HepG2 (cell line): ENCODE measurements at regions not wholly inside any gene's neighbourhood (a gene's known extent, or its start where the extent isn't known, plus 50 kb on each side); places are given as distances from the start of the nearest gene placed in this dataset.

Experiments
- ATAC-seq: fragments of 200-7000 bp; cut with Tn5 transposase; 3 replicates; pipeline ENCODE4 v1.9.1; 2020; ENCODE audit warnings: mild to moderate bottlenecking, moderate library complexity
- BruUV-seq: library from RNA; stranded (reverse); fragments of 400-500 nt; replicated peaks from 2 replicates; lab custom pipeline; 2021; lab: Mats Ljungman, UMichigan
- CTCF ChIA-PET: fragments of 300-600 bp; formaldehyde crosslinking; extraction: SDS; loops from one replicate; lab custom pipeline; 2021; ENCODE audit warnings: low total read pairs, inconsistent platforms, low intra/inter-chr PET ratio; lab: Yijun Ruan, JAX
- POLR2A ChIA-PET: fragments of 350-600 bp; sonication (Branson Sonifier 250); formaldehyde crosslinking; loops from one replicate; lab custom pipeline; 2020; ENCODE audit warnings: antibody characterized with exemption, inconsistent platforms; lab: Yijun Ruan, JAX
- DNase-seq: peaks from one replicate; pipeline ENCODE4 v3.0.0-alpha.2; 2015; ENCODE audit warnings: low spot score
- FAIRE-seq: peaks from 3 replicates; lab custom pipeline; 2011; peaks lifted over from hg19 to GRCh38; lab: Jason Lieb, UNC
- H2AFZ ChIP-seq: one replicate; pipeline ENCODE4 v1.6.1; 2011; ENCODE audit warnings: low read length, inconsistent platforms
- H3K27ac ChIP-seq: fragments of 300-600 bp; 3 replicates; pipeline ENCODE4 v1.8.0; 2011; ENCODE audit warnings: mixed run types, mild to moderate bottlenecking, mixed read lengths, low read length, inconsistent platforms; ENCODE audit not compliant: insufficient read depth; ENCODE audit errors: extremely low read length
- H3K27me3 ChIP-seq, 2 experiments: fragments of 200-600 bp in 1 of 2; 2 replicates in 1 of 2; 3 replicates in 1 of 2; pipeline versions ENCODE4 v1.6.0 to v1.8.0; 2011; ENCODE audit warnings: low read length in 2 of 2, mild to moderate bottlenecking in 2 of 2, moderate library complexity in 2 of 2, inconsistent platforms in 1 of 2; ENCODE audit not compliant: insufficient read depth in 2 of 2, control insufficient read depth in 1 of 2
- H3K36me3 ChIP-seq, 2 experiments: fragments of 200-600 bp in 1 of 2; replicated peaks in 1 of 2; 2 replicates in 1 of 2; 3 replicates in 1 of 2; pipeline versions ENCODE4 v1.5.1 to v1.8.0; 2011; ENCODE audit warnings: low read length in 2 of 2, inconsistent platforms in 1 of 2; ENCODE audit not compliant: insufficient read depth in 2 of 2, control insufficient read depth in 1 of 2
- H3K4me1 ChIP-seq: 2 replicates; pipeline ENCODE4 v1.5.1; 2012; ENCODE audit warnings: low read length, inconsistent platforms; ENCODE audit not compliant: insufficient read depth
- H3K4me2 ChIP-seq: 2 replicates; pipeline ENCODE4 v1.6.0; 2011; ENCODE audit warnings: low read depth, low read length, inconsistent platforms
- H3K4me3 ChIP-seq, 3 experiments: fragments of 200-600 bp in 1 of 3; sonication (generic), shearing (Covaris generic) in 1 of 3; replicated peaks in 1 of 3; 2 replicates each; pipeline ENCODE4 v1.5.1; 2011 to 2016; ENCODE audit warnings: low read length in 3 of 3, inconsistent platforms in 2 of 3, low read depth in 2 of 3, mild to moderate bottlenecking in 2 of 3, control low read depth in 1 of 3, mixed read lengths in 1 of 3; ENCODE audit not compliant: insufficient read depth in 1 of 3
- H3K79me2 ChIP-seq: one replicate; pipeline ENCODE4 v1.6.1; 2011; ENCODE audit warnings: low read length, inconsistent platforms; ENCODE audit not compliant: insufficient read depth
- H3K9ac ChIP-seq: 2 replicates; pipeline ENCODE4 v1.6.0; 2011; ENCODE audit warnings: mild to moderate bottlenecking, low read depth, low read length, inconsistent platforms; ENCODE audit not compliant: insufficient read depth
- H3K9me3 ChIP-seq: 2 replicates; pipeline ENCODE4 v1.5.1; 2012; ENCODE audit warnings: mild to moderate bottlenecking, low read length
- H4K20me1 ChIP-seq: 2 replicates; pipeline ENCODE4 v1.6.0; 2011; ENCODE audit warnings: inconsistent platforms, mild to moderate bottlenecking, low read length, moderate library complexity; ENCODE audit not compliant: insufficient read depth
- FOXJ3 ChIP-seq: sonication (generic); formaldehyde crosslinking; IDR thresholded peaks from 2 replicates; pipeline ENCODE4 v1.4.0; 2020; ENCODE audit warnings: missing genetic modification reagents, mild to moderate bottlenecking, borderline replicate concordance
- FOXK2 ChIP-seq: fragments of 450-650 bp; IDR thresholded peaks from 2 replicates; pipeline ENCODE4 v1.6.1; 2016
- HMGXB4 ChIP-seq, 2 experiments: sonication (generic) in 1 of 2; formaldehyde crosslinking in 1 of 2; IDR thresholded peaks; 2 replicates each; pipeline versions ENCODE4 v1.4.0 to v1.6.1; 2018 to 2020; ENCODE audit warnings: missing genetic modification reagents in 2 of 2, borderline replicate concordance in 1 of 2, low read depth in 1 of 2, mild to moderate bottlenecking in 1 of 2, missing biosample characterization in 1 of 2
- HNRNPH1 ChIP-seq: fragments of 200-400 bp; formaldehyde crosslinking; optimal IDR thresholded peaks from 2 replicates; pipeline ENCODE3; 2017; ENCODE audit warnings: mild to moderate bottlenecking, low read depth, low read length
- HOXA3 ChIP-seq: sonication (generic); formaldehyde crosslinking; IDR thresholded peaks from 2 replicates; pipeline ENCODE4 v1.5.0; 2020; ENCODE audit warnings: missing genetic modification reagents
- IKZF1 ChIP-seq: fragments of 450-650 bp; IDR thresholded peaks from 2 replicates; pipeline ENCODE4 v1.7.1; 2016
- MXI1 ChIP-seq: IDR thresholded peaks from 3 replicates; pipeline ENCODE4 v1.6.1; 2012; ENCODE audit warnings: low read depth, low read length, inconsistent platforms, borderline replicate concordance
- NFE2L2 ChIP-seq: fragments of 150-350 bp; IDR thresholded peaks from 2 replicates; pipeline ENCODE4 v1.6.1; 2014; ENCODE audit warnings: low read length
- RFX3 ChIP-seq: IDR thresholded peaks from 2 replicates; pipeline ENCODE4 v1.6.1; 2016; ENCODE audit warnings: missing biosample characterization, missing genetic modification reagents
- SOX13 ChIP-seq, 3 experiments: fragments of 450-650 bp in 1 of 3; sonication (generic) in 1 of 3; formaldehyde crosslinking in 1 of 3; IDR thresholded peaks in 2 of 3; conservative IDR thresholded peaks in 1 of 3; 2 replicates each; pipeline versions ENCODE4 v1.5.0 to v1.6.1; 2016 to 2020; ENCODE audit warnings: antibody characterized with exemption in 1 of 3, mild to moderate bottlenecking in 1 of 3, missing compliant biosample characterization in 1 of 3, missing genetic modification reagents in 1 of 3, moderate library complexity in 1 of 3
- SP140L ChIP-seq: sonication (generic); formaldehyde crosslinking; IDR thresholded peaks from 2 replicates; pipeline ENCODE4 v1.4.0; 2020; ENCODE audit warnings: missing genetic modification reagents, borderline replicate concordance
- TBX3 ChIP-seq: fragments of 450-650 bp; IDR thresholded peaks from 2 replicates; pipeline ENCODE4 v1.6.1; 2017; ENCODE audit warnings: antibody characterized with exemption, mild to moderate bottlenecking, inconsistent platforms, borderline replicate concordance
- ZMYM2 ChIP-seq: sonication (generic); formaldehyde crosslinking; IDR thresholded peaks from 2 replicates; pipeline ENCODE4 v1.8.0; 2022; ENCODE audit warnings: mild to moderate bottlenecking, missing genetic modification reagents
- ZNF446 ChIP-seq: sonication (generic); formaldehyde crosslinking; IDR thresholded peaks from 2 replicates; pipeline ENCODE4 v1.5.0; 2020; ENCODE audit warnings: mild to moderate bottlenecking, missing genetic modification reagents
- ZNF451 ChIP-seq: sonication (generic); formaldehyde crosslinking; IDR thresholded peaks from 2 replicates; pipeline ENCODE4 v1.5.0; 2020; ENCODE audit warnings: mild to moderate bottlenecking, missing genetic modification reagents
- ZNF816 ChIP-seq: sonication (generic); formaldehyde crosslinking; IDR thresholded peaks from 2 replicates; pipeline ENCODE4 v1.8.0; 2022; ENCODE audit warnings: missing genetic modification reagents, mild to moderate bottlenecking, borderline replicate concordance
- ZSCAN30 ChIP-seq: sonication (generic); formaldehyde crosslinking; IDR thresholded peaks from 2 replicates; pipeline ENCODE4 v1.5.0; 2020; ENCODE audit warnings: mild to moderate bottlenecking, missing genetic modification reagents
- WGBS: methylation state at CpG from one replicate; pipeline ENCODE4 v1.1.6; 2017; ENCODE audit warnings: low lambda C conversion rate; 5-methylcytosine and 5-hydroxymethylcytosine counted together
- in situ Hi-C: cut with HindIII; loops from 2 replicates; pipeline ENCODE4 v1.10.0; 2017; ENCODE audit warnings: low pct_unique_long_range_greater_than_20kb; ENCODE audit not compliant: extremely low pct_ligation_motif_present
- intact Hi-C: fragments of 100-400 bp; cut with micrococcal nuclease; formaldehyde crosslinking; loops from one replicate; pipeline ENCODE4 v1.10.0; 2022; ENCODE audit not compliant: unreplicated experiment
- TF ChIP-seq, protein P1 (sequence below): sonication (generic); formaldehyde crosslinking; IDR thresholded peaks from 2 replicates; pipeline ENCODE4 v1.5.0; 2020; ENCODE audit warnings: mild to moderate bottlenecking, low read depth, missing genetic modification reagents, borderline replicate concordance
- TF ChIP-seq, protein P2 (sequence below): IDR thresholded peaks from 2 replicates; pipeline ENCODE4 v1.6.1; 2016
- TF ChIP-seq, protein P3 (sequence below): sonication (generic); formaldehyde crosslinking; IDR thresholded peaks from 2 replicates; pipeline ENCODE4 v1.5.1; 2020; ENCODE audit warnings: mild to moderate bottlenecking, missing genetic modification reagents, moderate library complexity

GRCh38 chr3:71846185-71846584, 61.2 kb upstream of the PROK2 start:
- in situ Hi-C loops = no loop called here
- no peaks in the 10 kb centered on the region for H3K9me3 ChIP-seq

More at GRCh38 chr3:71846185-71846584, 61.2 kb upstream of the PROK2 start:
- 59% methylated on average over 10 of the region's 10 CpGs for WGBS
- no peak for DNase-seq
- no peak overlapping the region for H3K9ac ChIP-seq
- ChIA-PET POLR2A (no interaction called here), CTCF (no interaction called here)
- no peaks in the 10 kb centered on the region for H4K20me1 ChIP-seq
- H3K79me2 ChIP-seq = no peaks in the 10 kb centered on the region
- no peaks in the 10 kb centered on the region for H3K36me3 ChIP-seq
- ATAC-seq = no peak
- no peaks in the 10 kb centered on the region for H3K27me3 ChIP-seq
- no peak for FAIRE-seq
- H3K4me2 ChIP-seq = no peak overlapping the region
- H2AFZ ChIP-seq = no peak overlapping the region
- BruUV-seq = no TSS peak
- H3K4me3 ChIP-seq = no peak overlapping the region
- no peak overlapping the region for H3K27ac ChIP-seq
- no peaks in the 10 kb centered on the region for H3K4me1 ChIP-seq
- intact Hi-C loops = no loop called here
- TF ChIP-seq SOX13 (IDR thresholded peaks at IDR 0.05) = no peak
- no peak for TF ChIP-seq SOX13 (CRISPR knock-in tag; conservative IDR thresholded peaks at IDR 0.05 in 1 of 2, IDR thresholded peaks at IDR 0.05 in 1 of 2)
- no peak for TF ChIP-seq ZNF816
- TF ChIP-seq ZNF451 (CRISPR knock-in tag) = no peak
- no peak for TF ChIP-seq ZMYM2 (CRISPR knock-in tag)
- TF ChIP-seq FOXJ3 (CRISPR knock-in tag) = no peak
- no peak for TF ChIP-seq SP140L (CRISPR knock-in tag)
- no peak for TF ChIP-seq RFX3 (CRISPR knock-in tag)
- no peak for TF ChIP-seq HNRNPH1
- no peak for TF ChIP-seq MXI1
- TF ChIP-seq TBX3 = no peak
- no peak for TF ChIP-seq HMGXB4 (CRISPR knock-in tag; IDR thresholded peaks at IDR 0.05; ENCODE audit: borderline replicate concordance in 1 of 2, low read depth in 1 of 2)
- TF ChIP-seq, protein P1, sequence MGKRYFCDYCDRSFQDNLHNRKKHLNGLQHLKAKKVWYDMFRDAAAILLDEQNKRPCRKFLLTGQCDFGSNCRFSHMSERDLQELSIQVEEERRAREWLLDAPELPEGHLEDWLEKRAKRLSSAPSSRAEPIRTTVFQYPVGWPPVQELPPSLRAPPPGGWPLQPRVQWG (CRISPR knock-in tag) = no peak
- no peak for TF ChIP-seq FOXK2
- no peak for TF ChIP-seq ZSCAN30 (CRISPR knock-in tag)
- no peak for TF ChIP-seq HOXA3 (CRISPR knock-in tag)
- TF ChIP-seq, protein P2, sequence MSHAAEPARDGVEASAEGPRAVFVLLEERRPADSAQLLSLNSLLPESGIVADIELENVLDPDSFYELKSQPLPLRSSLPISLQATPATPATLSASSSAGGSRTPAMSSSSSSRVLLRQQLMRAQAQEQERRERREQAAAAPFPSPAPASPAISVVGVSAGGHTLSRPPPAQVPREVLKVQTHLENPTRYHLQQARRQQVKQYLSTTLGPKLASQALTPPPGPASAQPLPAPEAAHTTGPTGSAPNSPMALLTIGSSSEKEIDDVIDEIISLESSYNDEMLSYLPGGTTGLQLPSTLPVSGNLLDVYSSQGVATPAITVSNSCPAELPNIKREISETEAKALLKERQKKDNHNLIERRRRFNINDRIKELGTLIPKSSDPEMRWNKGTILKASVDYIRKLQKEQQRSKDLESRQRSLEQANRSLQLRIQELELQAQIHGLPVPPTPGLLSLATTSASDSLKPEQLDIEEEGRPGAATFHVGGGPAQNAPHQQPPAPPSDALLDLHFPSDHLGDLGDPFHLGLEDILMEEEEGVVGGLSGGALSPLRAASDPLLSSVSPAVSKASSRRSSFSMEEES (CRISPR knock-in tag) = no peak
- TF ChIP-seq IKZF1 = no peak
- TF ChIP-seq ZNF446 = no peak
- no peak for TF ChIP-seq NFE2L2
- TF ChIP-seq, protein P3, sequence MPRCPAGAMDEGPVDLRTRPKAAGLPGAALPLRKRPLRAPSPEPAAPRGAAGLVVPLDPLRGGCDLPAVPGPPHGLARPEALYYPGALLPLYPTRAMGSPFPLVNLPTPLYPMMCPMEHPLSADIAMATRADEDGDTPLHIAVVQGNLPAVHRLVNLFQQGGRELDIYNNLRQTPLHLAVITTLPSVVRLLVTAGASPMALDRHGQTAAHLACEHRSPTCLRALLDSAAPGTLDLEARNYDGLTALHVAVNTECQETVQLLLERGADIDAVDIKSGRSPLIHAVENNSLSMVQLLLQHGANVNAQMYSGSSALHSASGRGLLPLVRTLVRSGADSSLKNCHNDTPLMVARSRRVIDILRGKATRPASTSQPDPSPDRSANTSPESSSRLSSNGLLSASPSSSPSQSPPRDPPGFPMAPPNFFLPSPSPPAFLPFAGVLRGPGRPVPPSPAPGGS (CRISPR knock-in tag) = no peak
